MM.1S (cell line): ENCODE measurements at regions not wholly inside any gene's neighbourhood (a gene's known extent, or its start where the extent isn't known, plus 50 kb on each side); places are given as distances from the start of the nearest gene placed in this dataset.

ENCODE experiments used
- DNase-seq: peaks from one replicate; pipeline ENCODE4 v3.0.0-alpha.2; 2015
- H2AFZ ChIP-seq: fragments of 300-600 bp; sonication (generic); 2 replicates; pipeline ENCODE4 v1.6.0; 2016; ENCODE audit warnings: antibody characterized with exemption, low read length
- H3F3A ChIP-seq: fragments of 300-600 bp; sonication (generic); 2 replicates; pipeline ENCODE4 v1.6.1; 2016; ENCODE audit warnings: mild to moderate bottlenecking, antibody characterized with exemption, low read length, moderate library complexity, mixed read lengths; ENCODE audit not compliant: insufficient read depth
- H3K27ac ChIP-seq: fragments of 300-600 bp; sonication (generic); 2 replicates; pipeline ENCODE4 v1.5.1; 2016; ENCODE audit warnings: mild to moderate bottlenecking, low read length
- H3K27me3 ChIP-seq: fragments of 300-600 bp; sonication (generic); replicated peaks from 2 replicates; pipeline ENCODE4 v1.6.0; 2016; ENCODE audit warnings: low read length; ENCODE audit not compliant: insufficient read depth
- H3K36me3 ChIP-seq: fragments of 300-600 bp; sonication (generic); replicated peaks from 2 replicates; pipeline ENCODE4 v1.6.1; 2016; ENCODE audit warnings: mild to moderate bottlenecking, low read length, mixed read lengths; ENCODE audit not compliant: insufficient read depth
- H3K4me1 ChIP-seq: fragments of 300-600 bp; sonication (generic); 2 replicates; pipeline ENCODE4 v1.6.1; 2016; ENCODE audit warnings: low read length, mixed read lengths
- H3K4me2 ChIP-seq: fragments of 300-600 bp; sonication (generic); 2 replicates; pipeline ENCODE4 v1.6.0; 2016; ENCODE audit warnings: low read depth, low read length
- H3K4me3 ChIP-seq: fragments of 300-600 bp; sonication (generic); 2 replicates; pipeline ENCODE4 v1.5.1; 2016; ENCODE audit warnings: low read length, mixed read lengths
- H3K79me2 ChIP-seq: fragments of 300-600 bp; sonication (generic); 2 replicates; pipeline ENCODE4 v1.6.1; 2016; ENCODE audit warnings: mixed run types, low read length, mixed read lengths
- H3K9ac ChIP-seq: fragments of 300-600 bp; sonication (generic); 2 replicates; pipeline ENCODE4 v1.6.1; 2016; ENCODE audit warnings: low read length, mixed read lengths
- H3K9me2 ChIP-seq: fragments of 300-600 bp; sonication (generic); replicated peaks from 2 replicates; pipeline ENCODE4 v1.6.1; 2016; ENCODE audit warnings: mild to moderate bottlenecking, low read length, mixed read lengths; ENCODE audit not compliant: insufficient read depth
- H3K9me3 ChIP-seq: fragments of 300-600 bp; sonication (generic); replicated peaks from 2 replicates; pipeline ENCODE4 v1.6.1; 2016; ENCODE audit warnings: mild to moderate bottlenecking, low read length, mixed read lengths; ENCODE audit not compliant: insufficient read depth
- H4K20me1 ChIP-seq: fragments of 300-600 bp; sonication (generic); 2 replicates; pipeline ENCODE4 v1.6.1; 2016; ENCODE audit warnings: mild to moderate bottlenecking, low read length, moderate library complexity, mixed read lengths; ENCODE audit not compliant: insufficient read depth
- CTCF ChIP-seq: fragments of 300-600 bp; sonication (generic); IDR thresholded peaks from 2 replicates; pipeline ENCODE4 v1.5.1; 2016; ENCODE audit warnings: antibody characterized with exemption, low read length, mixed read lengths
- EZH2 ChIP-seq: fragments of 300-600 bp; sonication (generic); optimal IDR thresholded peaks from 2 replicates; pipeline ENCODE3; 2017; ENCODE audit warnings: low read depth, mild to moderate bottlenecking, antibody characterized with exemption, low read length, mixed read lengths
- EZH2phosphoT487 ChIP-seq: fragments of 300-600 bp; sonication (generic); IDR thresholded peaks from 2 replicates; pipeline ENCODE4 v1.6.1; 2018; ENCODE audit warnings: antibody characterized with exemption, low read length

DNA sequence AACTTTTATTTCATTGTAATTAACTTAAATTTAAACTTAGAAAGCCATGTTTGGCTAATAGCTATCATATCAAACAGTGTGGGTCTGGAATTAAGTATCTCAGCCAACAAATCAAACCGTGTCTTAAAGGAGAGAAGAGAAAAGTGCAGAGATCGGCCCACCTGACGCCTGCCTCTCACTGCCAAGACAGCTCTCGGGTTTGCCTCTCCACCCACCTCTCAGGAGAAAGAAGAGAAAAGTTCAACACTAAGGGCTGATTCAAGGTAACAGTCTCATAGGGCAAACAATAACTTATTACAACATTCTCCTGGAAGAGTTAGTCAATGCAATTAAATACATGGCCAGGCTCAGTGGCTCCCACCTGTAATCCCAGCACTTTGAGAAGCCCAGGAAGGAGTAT lies 64.8 kb upstream of the PRR20G start:
- H3K9me2 ChIP-seq: no peaks in the 10 kb centered on the region
- H3F3A ChIP-seq: 0 out of 2 replicates have a peak, but pooled peaks cover 5% of the 10 kb centered on the region
- H3K79me2 ChIP-seq: no peaks in the 10 kb centered on the region
- no peak overlapping the region for H3K9ac ChIP-seq
- H3K4me3 ChIP-seq: no peak overlapping the region
- H4K20me1 ChIP-seq: no peaks in the 10 kb centered on the region
- TF ChIP-seq EZH2: no peak
- no peak for TF ChIP-seq EZH2phosphoT487
- no peak for TF ChIP-seq CTCF
- H3K4me1 ChIP-seq: peaks cover 11% of the 10 kb centered on the region; the same call in 1 of the 2 replicates
- no peaks in the 10 kb centered on the region for H3K36me3 ChIP-seq
- no peak for DNase-seq
- no peaks in the 10 kb centered on the region for H3K9me3 ChIP-seq
- H3K4me2 ChIP-seq: peak overlapping the region; percentile 24; the same call in 1 of the 2 replicates
- H2AFZ ChIP-seq: peak overlapping the region; percentile 40; the same call in 1 of the 2 replicates
- no peaks in the 10 kb centered on the region for H3K27me3 ChIP-seq
- H3K27ac ChIP-seq: peak overlapping the region; percentile 26; the same call in 1 of the 2 replicates

GRCh38 chr3:127351775-127352350 lies 64.0 kb upstream of the PRR20G start:
- no peak overlapping the region for H3K4me3 ChIP-seq
- peak; percentile 62 for DNase-seq
- H3K27ac ChIP-seq: peak overlapping the region; percentile 26; the same call in 1 of the 2 replicates
- H3K9me2 ChIP-seq: no peaks in the 10 kb centered on the region
- H4K20me1 ChIP-seq: no peaks in the 10 kb centered on the region
- 0 out of 2 replicates have a peak, but pooled peaks cover 5% of the 10 kb centered on the region for H3F3A ChIP-seq
- peak overlapping the region; percentile 24; the same call in 1 of the 2 replicates for H3K4me2 ChIP-seq
- no peak for TF ChIP-seq EZH2
- no peak for TF ChIP-seq CTCF
- TF ChIP-seq EZH2phosphoT487: no peak
- H3K27me3 ChIP-seq: no peaks in the 10 kb centered on the region
- no peaks in the 10 kb centered on the region for H3K79me2 ChIP-seq
- H3K4me1 ChIP-seq: peaks cover 11% of the 10 kb centered on the region; the same call in 1 of the 2 replicates
- H3K9me3 ChIP-seq: no peaks in the 10 kb centered on the region
- no peak overlapping the region for H3K9ac ChIP-seq
- no peaks in the 10 kb centered on the region for H3K36me3 ChIP-seq
- peak overlapping the region; percentile 40 for H2AFZ ChIP-seq

DNA sequence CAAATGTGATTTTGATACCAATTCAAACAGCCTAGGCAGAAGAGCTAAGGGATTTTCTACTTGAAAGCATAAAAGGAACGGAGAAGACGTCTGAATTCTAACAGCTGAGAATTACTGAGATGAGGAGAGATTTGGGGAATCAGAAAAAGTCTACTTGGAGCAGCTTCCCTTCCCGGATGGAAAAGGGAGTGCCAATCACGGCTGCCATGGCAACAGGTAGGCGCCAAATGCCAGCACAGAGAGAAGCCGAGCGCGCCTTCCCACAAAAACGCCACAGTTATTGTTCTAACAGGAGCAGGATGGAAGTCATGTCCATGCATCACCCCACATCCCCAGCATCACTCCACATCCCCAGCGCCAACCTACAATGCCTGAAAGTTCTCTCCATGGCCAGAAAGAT lies 63.5 kb upstream of the PRR20G start:
- H4K20me1 ChIP-seq: no peaks in the 10 kb centered on the region
- H2AFZ ChIP-seq: no peak overlapping the region
- no peak overlapping the region for H3K4me3 ChIP-seq
- TF ChIP-seq EZH2phosphoT487 (no peak), EZH2 (no peak), CTCF (no peak)
- H3K79me2 ChIP-seq: no peaks in the 10 kb centered on the region
- H3K36me3 ChIP-seq: no peaks in the 10 kb centered on the region
- no peak overlapping the region for H3K27ac ChIP-seq
- H3K9me3 ChIP-seq: no peaks in the 10 kb centered on the region
- 0 out of 2 replicates have a peak, but pooled peaks cover 5% of the 10 kb centered on the region for H3F3A ChIP-seq
- no peaks in the 10 kb centered on the region for H3K9me2 ChIP-seq
- peaks cover 11% of the 10 kb centered on the region; the same call in 1 of the 2 replicates for H3K4me1 ChIP-seq
- H3K9ac ChIP-seq: no peak overlapping the region
- DNase-seq: no peak
- no peaks in the 10 kb centered on the region for H3K27me3 ChIP-seq
- H3K4me2 ChIP-seq: no peak overlapping the region
